GM19468 (cell line): ENCODE measurements at regions not wholly inside any gene's neighbourhood (a gene's known extent, or its start where the extent isn't known, plus 50 kb on each side); places are given as distances from the start of the nearest gene placed in this dataset.

Experiments used
- ATAC-seq: cut with Tn5 transposase; IDR thresholded peaks from one replicate; pipeline ENCODE4 v1.9.1; 2021; ENCODE audit warnings: mild to moderate bottlenecking, moderate library complexity, moderate number of reproducible peaks; ENCODE audit not compliant: unreplicated experiment; ENCODE audit errors: extremely low read depth

GRCh38 chr13:83365723-83366122 is 516.6 kb downstream of the SLITRK1 start:
- ATAC-seq = no peak

GRCh38 chr13:83355041-83355440 is 527.2 kb downstream of the SLITRK1 start:
- ATAC-seq = no peak

GRCh38 chr13:83352391-83352790 is 529.9 kb downstream of the SLITRK1 start:
- ATAC-seq = no peak

- no peak for ATAC-seq
Measured at GRCh38 chr13:83350569-83350968, 531.7 kb downstream of the SLITRK1 start.

- ATAC-seq = no peak
Measured at GRCh38 chr13:83344518-83344917, 537.8 kb downstream of the SLITRK1 start.

GRCh38 chr13:83340170-83340569 is 542.1 kb downstream of the SLITRK1 start:
- ATAC-seq = no peak

- ATAC-seq = no peak
Measured at GRCh38 chr13:83333614-83334388, 548.5 kb downstream of the SLITRK1 start.

- no peak for ATAC-seq
Measured at GRCh38 chr13:83332751-83333150, 549.5 kb downstream of the SLITRK1 start.

DNA sequence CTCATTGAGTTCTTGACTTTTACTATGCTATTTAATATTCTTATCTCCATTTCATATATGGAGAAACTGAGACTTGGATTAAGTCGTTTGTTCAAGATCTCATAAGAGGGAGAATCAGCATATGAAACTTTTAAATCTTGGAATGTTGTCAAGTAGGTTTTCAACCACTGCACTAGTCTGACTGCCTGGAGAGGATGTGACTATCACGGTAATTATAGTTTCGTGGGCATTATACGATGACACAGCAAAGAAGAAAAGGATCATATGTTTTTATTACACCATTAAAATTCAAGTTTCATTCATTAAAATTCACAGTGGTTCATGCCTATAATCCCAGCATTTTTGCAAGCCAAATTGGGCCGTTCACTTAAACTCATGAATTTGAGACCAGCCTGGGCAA is 555.2 kb downstream of the SLITRK1 start:
- ATAC-seq = no peak

DNA sequence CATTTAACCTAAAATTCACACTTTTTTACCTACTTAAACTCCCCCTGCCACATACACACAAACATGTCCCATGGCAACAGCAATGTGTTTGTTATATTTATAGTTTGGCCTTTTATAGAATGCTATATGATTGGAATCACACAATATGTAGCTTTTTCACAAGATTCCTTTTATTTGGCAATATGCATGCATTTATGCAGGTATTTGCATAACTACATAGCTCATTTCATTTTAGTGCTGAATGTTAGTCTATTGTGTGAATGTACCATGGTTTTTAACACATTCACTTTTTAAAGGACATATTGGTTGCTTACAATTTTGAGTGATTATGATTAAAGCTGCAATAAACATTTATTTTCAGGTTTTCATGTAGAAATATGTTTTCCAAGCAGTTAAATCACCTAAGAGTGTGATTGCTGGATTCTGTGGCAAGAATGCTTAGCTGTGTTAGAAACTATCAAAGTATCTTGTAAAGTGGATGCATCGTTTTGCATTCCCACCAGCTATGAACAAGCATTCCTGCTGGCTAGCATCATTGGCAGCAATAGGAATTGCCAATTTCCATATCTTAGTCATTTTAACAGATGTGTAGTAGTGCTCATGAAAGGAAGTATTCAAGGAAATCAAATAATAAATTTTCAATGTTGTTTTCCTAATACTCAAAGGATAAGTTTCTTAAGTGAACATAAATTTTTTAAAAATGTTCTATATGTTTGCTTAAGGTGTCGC is 557.0 kb downstream of the SLITRK1 start:
- ATAC-seq = no peak

DNA sequence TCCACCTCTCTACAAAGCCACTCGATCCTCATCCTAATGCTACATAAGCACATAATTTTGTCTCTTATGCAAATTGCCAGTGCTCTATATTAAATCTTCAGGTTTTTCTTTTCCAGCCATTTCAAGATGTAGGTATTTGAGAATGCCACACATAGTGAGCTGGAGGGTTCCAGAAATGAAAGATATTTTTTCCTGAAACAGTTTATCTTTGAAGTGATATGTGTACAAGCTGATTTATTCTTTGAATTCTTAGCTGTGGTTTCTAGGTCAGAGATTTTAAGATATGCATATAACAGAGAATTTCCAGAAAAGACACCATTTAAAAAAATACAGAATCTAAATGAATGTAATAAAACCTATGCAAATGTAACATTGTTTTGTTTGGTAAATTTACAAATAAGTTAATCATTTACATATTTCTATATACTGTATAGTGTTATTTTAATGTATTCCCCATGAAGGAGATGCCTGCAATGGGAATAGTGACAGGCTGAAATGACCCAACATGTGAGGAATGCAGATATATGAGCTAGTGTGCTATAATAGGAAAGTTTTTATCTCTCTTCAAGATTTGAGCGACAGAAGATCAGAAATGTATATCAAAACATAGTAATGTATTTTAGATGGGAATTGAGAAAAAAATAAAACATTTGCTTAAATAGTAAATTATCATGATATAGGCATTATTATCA is 570.2 kb downstream of the SLITRK1 start:
- no peak for ATAC-seq

- no peak for ATAC-seq
Measured at GRCh38 chr13:83298617-83299016, 583.7 kb downstream of the SLITRK1 start.

GRCh38 chr13:83297586-83298290 is 584.5 kb downstream of the SLITRK1 start:
- ATAC-seq = no peak

GRCh38 chr13:83295686-83296085 is 586.6 kb downstream of the SLITRK1 start:
- no peak for ATAC-seq

- no peak for ATAC-seq
Measured at GRCh38 chr13:83286737-83287136, 595.5 kb downstream of the SLITRK1 start.

- no peak for ATAC-seq
Measured at GRCh38 chr13:83281654-83282053, 600.6 kb downstream of the SLITRK1 start.

DNA sequence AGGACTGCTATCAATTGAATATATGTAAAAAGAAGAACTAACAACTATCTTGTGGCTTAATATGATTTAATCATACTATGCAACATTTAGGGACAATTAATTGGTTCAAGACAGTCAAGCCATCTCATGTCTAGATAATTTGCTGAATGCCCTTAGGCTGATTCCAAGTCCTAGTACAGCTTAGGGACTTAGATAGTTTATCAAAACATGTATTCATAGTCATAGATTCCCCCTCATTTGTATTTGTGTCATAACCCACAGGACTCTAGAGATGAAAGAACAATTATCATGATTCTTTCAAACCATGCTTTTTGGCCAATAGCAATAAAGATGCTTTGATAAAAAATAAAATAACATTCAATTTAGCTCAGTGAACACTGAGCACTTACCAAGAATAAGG is 607.6 kb downstream of the SLITRK1 start:
- no peak for ATAC-seq

DNA sequence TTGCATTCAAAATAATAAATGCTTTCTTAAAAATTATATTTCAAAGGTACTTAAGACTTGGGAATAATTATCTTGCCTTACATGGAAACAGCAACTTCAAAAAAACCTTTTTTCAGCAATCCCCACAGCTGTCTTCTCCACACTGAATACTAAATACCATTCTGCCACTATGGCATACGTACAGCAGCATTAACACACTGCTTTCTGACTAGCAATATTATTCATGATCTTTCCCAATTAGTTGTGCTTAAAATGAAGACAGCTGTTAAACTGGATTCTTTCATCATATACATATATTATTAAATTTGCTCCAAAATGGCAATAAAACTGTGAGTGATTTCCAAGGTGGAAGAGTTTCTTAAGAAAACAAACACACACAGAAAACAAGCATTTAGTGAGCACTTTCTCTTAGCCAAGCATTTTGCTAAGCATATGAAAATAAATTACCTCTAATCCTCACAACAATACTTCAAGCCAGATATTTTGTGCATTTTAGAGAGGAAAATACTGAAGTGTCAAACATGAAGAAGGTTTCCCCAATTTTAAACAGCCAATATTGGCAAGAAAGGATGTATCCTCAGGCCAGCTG is 609.5 kb downstream of the SLITRK1 start:
- no peak for ATAC-seq

GRCh38 chr13:83272076-83272475 is 610.2 kb downstream of the SLITRK1 start:
- ATAC-seq = no peak

- ATAC-seq = no peak
Measured at GRCh38 chr13:83265279-83265678, 617.0 kb downstream of the SLITRK1 start.
